ENCODE measurements at regions not wholly inside any gene's neighbourhood (a gene's known extent, or its start where the extent isn't known, plus 50 kb on each side); places are given as distances from the start of the nearest gene placed in this dataset.

GRCh38 chr14:26004342-26004741 lies 593.5 kb downstream of the NOVA1 start:
- H3K36me3 Mint-ChIP-seq (ENCODE audit: insufficient read depth in 1 of 3, low read depth in 3 of 3): no peaks in the 10 kb centered on the region; a peak in 1 of 7 replicates
- no peaks in the 10 kb centered on the region; a peak in 1 of 4 replicates for H3K4me1 Mint-ChIP-seq
- Histone ChIP-seq H2BK15ac (ENCODE audit: low read depth, low read length) (no peak overlapping the region), H3K56ac (ENCODE audit: insufficient read length, low read depth, low read length) (no peak overlapping the region), H2BK12ac (ENCODE audit: insufficient read length, low read depth, low read length) (no peak overlapping the region), H4K8ac (replicated peaks; ENCODE audit: insufficient read length, low read depth, low read length) (no peak overlapping the region), H3K4me2 (ENCODE audit: insufficient read depth, insufficient read length, low read length) (no peak overlapping the region), H3K18ac (ENCODE audit: insufficient read length, low read depth, low read length) (no peak overlapping the region), H2BK120ac (ENCODE audit: low read depth, low read length, poor library complexity, severe bottlenecking) (no peak overlapping the region), H4K91ac (ENCODE audit: insufficient read length, low read depth, low read length) (no peak overlapping the region), H3K9me3 (ENCODE audit: control insufficient read depth, low read depth, low read length) (no peaks in the 10 kb centered on the region), H3K23ac (ENCODE audit: insufficient read length, low read depth, low read length) (no peak overlapping the region), H3K4me1 (ENCODE audit: insufficient read depth, low read length) (no peaks in the 10 kb centered on the region), H2AK5ac (ENCODE audit: insufficient read length, low read length) (no peak overlapping the region), H3K9ac (ENCODE audit: extremely low read depth, insufficient read length, low read length) (no peak overlapping the region), H4K5ac (ENCODE audit: insufficient read length, low read depth, low read length) (no peak overlapping the region), H3K79me1 (ENCODE audit: insufficient read depth, low read depth, low read length, poor library complexity, severe bottlenecking) (no peaks in the 10 kb centered on the region), H3K14ac (ENCODE audit: insufficient read depth, low read length) (no peak overlapping the region), H2AFZ (ENCODE audit: low read length) (no peak overlapping the region), H2BK5ac (ENCODE audit: insufficient read length, low read length) (no peak overlapping the region), H3K79me2 (ENCODE audit: insufficient read depth, low read length) (no peaks in the 10 kb centered on the region), H3K27me3 (ENCODE audit: insufficient read depth, low read length) (no peaks in the 10 kb centered on the region), H3K23me2 (ENCODE audit: insufficient read length, low read depth, low read length, poor library complexity, severe bottlenecking) (no peaks in the 10 kb centered on the region), H4K20me1 (ENCODE audit: control insufficient read depth, insufficient read depth, insufficient read length) (no peaks in the 10 kb centered on the region), H3K27ac (ENCODE audit: insufficient read length, low read depth, low read length) (no peak overlapping the region), H2BK20ac (ENCODE audit: low read depth, low read length, poor library complexity, severe bottlenecking) (no peak overlapping the region), H3T11ph (ENCODE audit: low read length) (no peak overlapping the region), H3K4ac (ENCODE audit: low read depth, low read length) (no peak overlapping the region)
- H3K27ac Mint-ChIP-seq: no peak overlapping the region
- H3K4me3 Mint-ChIP-seq: no peak overlapping the region
- DNase-seq: no peak
- TF ChIP-seq CTCF (conservative IDR thresholded peaks at IDR 0.05): no peak
- H3K9me3 Mint-ChIP-seq: peaks cover 0 to 2% of the 10 kb centered on the region in 2 experiments; a peak in 1 of 5 replicates
- WGBS (ENCODE audit: extremely low coverage, insufficient read length, low lambda C conversion rate): no CpG with 5 or more reads among the region's 2 CpGs
- H3K27me3 Mint-ChIP-seq (ENCODE audit: low read depth): no peaks in the 10 kb centered on the region

Data from H9 (cell line).